HEK293T (cell line): ENCODE measurements at regions not wholly inside any gene's neighbourhood (a gene's known extent, or its start where the extent isn't known, plus 50 kb on each side); places are given as distances from the start of the nearest gene placed in this dataset.

Source experiments
- ARNT ChIP-seq: fragments of 450-650 bp; IDR thresholded peaks from 2 replicates; pipeline ENCODE4 v1.6.1; 2017; ENCODE audit warnings: mild to moderate bottlenecking
- BHLHE40 ChIP-seq: fragments of 450-650 bp; IDR thresholded peaks from 2 replicates; pipeline ENCODE4 v1.6.1; 2016; ENCODE audit warnings: mild to moderate bottlenecking, moderate library complexity, borderline replicate concordance
- FOXA1 ChIP-seq: fragments of 450-650 bp; IDR thresholded peaks from 2 replicates; pipeline ENCODE4 v1.6.1; 2016; ENCODE audit warnings: mild to moderate bottlenecking
- FOXM1 ChIP-seq: fragments of 450-650 bp; IDR thresholded peaks from 2 replicates; pipeline ENCODE4 v1.6.1; 2017; ENCODE audit warnings: mild to moderate bottlenecking, borderline replicate concordance
- HDGF ChIP-seq: fragments of 450-650 bp; IDR thresholded peaks from 2 replicates; pipeline ENCODE4 v1.6.1; 2017; ENCODE audit warnings: antibody characterized with exemption, borderline replicate concordance
- L3MBTL2 ChIP-seq: fragments of 450-650 bp; conservative IDR thresholded peaks from 2 replicates; pipeline ENCODE4 v1.6.1; 2016; ENCODE audit warnings: mild to moderate bottlenecking
- SP1 ChIP-seq: fragments of 450-650 bp; IDR thresholded peaks from 2 replicates; pipeline ENCODE4 v1.6.1; 2017
- SUZ12 ChIP-seq: fragments of 450-650 bp; IDR thresholded peaks from 2 replicates; pipeline ENCODE4 v1.6.1; 2016; ENCODE audit warnings: mild to moderate bottlenecking
- ZNF384 ChIP-seq: fragments of 450-650 bp; IDR thresholded peaks from 2 replicates; pipeline ENCODE4 v1.6.1; 2016
- TF ChIP-seq, protein P1 (sequence below): fragments of 450-650 bp; IDR thresholded peaks from 2 replicates; pipeline ENCODE4 v1.6.1; 2016

DNA sequence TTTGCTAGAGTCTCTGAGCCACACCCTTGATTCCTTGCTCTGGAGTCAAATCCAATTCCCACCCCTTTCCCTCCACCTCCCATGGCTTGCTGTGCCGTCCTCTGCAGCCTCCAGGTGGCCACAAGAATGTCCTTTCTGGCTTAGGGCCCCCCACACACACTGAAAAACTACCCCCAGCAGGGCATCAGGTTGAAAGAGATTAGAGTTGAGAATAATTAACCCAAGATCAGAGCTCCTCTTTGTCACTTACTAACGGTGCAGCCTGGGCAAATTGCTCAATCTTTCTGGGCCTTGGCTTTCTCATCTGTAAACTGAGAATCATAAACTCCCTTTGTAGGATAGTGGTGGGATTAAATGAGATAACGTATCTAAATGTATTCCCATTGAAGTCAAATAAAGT, 78.5 kb downstream of the MRPL46 start:
- no peak for TF ChIP-seq BHLHE40
- TF ChIP-seq FOXA1: no peak
- no peak for TF ChIP-seq HDGF
- no peak for TF ChIP-seq FOXM1
- no peak for TF ChIP-seq ZNF384
- TF ChIP-seq SUZ12: no peak
- no peak for TF ChIP-seq L3MBTL2
- no peak for TF ChIP-seq ARNT
- TF ChIP-seq SP1: no peak
- TF ChIP-seq, protein P1, sequence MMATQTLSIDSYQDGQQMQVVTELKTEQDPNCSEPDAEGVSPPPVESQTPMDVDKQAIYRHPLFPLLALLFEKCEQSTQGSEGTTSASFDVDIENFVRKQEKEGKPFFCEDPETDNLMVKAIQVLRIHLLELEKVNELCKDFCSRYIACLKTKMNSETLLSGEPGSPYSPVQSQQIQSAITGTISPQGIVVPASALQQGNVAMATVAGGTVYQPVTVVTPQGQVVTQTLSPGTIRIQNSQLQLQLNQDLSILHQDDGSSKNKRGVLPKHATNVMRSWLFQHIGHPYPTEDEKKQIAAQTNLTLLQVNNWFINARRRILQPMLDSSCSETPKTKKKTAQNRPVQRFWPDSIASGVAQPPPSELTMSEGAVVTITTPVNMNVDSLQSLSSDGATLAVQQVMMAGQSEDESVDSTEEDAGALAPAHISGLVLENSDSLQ: no peak
